Nephron progenitor cell (in vitro differentiated cells): ENCODE measurements at regions not wholly inside any gene's neighbourhood (a gene's known extent, or its start where the extent isn't known, plus 50 kb on each side); places are given as distances from the start of the nearest gene placed in this dataset.

Experiments
- DNase-seq: peaks from one replicate; pipeline ENCODE4 v3.0.0; 2021
- H3K27ac Mint-ChIP-seq: 2 replicates; pipeline ENCODE4 v1.8.0; 2021; ENCODE audit warnings: mild to moderate bottlenecking, moderate library complexity, mixed read lengths
- H3K27me3 Mint-ChIP-seq: 2 replicates; pipeline ENCODE4 v1.8.0; 2021; ENCODE audit warnings: mild to moderate bottlenecking, low read depth, mixed read lengths; ENCODE audit not compliant: poor library complexity
- H3K36me3 Mint-ChIP-seq: 2 replicates; pipeline ENCODE4 v1.8.0; 2021; ENCODE audit warnings: low read depth, mixed read lengths
- H3K4me1 Mint-ChIP-seq: 2 replicates; pipeline ENCODE4 v1.8.0; 2021; ENCODE audit warnings: mixed read lengths
- H3K4me3 Mint-ChIP-seq: 2 replicates; pipeline ENCODE4 v1.8.0; 2021; ENCODE audit warnings: mild to moderate bottlenecking, moderate library complexity, mixed read lengths
- H3K9me3 Mint-ChIP-seq: 2 replicates; pipeline ENCODE4 v1.8.0; 2021; ENCODE audit warnings: mild to moderate bottlenecking, moderate library complexity, mixed read lengths
- TF ChIP-seq, protein P1 (sequence below): fragments of 200-600 bp; sonication (generic); IDR thresholded peaks from 2 replicates; pipeline ENCODE4 v1.5.0; 2021; ENCODE audit warnings: antibody characterized with exemption

DNA sequence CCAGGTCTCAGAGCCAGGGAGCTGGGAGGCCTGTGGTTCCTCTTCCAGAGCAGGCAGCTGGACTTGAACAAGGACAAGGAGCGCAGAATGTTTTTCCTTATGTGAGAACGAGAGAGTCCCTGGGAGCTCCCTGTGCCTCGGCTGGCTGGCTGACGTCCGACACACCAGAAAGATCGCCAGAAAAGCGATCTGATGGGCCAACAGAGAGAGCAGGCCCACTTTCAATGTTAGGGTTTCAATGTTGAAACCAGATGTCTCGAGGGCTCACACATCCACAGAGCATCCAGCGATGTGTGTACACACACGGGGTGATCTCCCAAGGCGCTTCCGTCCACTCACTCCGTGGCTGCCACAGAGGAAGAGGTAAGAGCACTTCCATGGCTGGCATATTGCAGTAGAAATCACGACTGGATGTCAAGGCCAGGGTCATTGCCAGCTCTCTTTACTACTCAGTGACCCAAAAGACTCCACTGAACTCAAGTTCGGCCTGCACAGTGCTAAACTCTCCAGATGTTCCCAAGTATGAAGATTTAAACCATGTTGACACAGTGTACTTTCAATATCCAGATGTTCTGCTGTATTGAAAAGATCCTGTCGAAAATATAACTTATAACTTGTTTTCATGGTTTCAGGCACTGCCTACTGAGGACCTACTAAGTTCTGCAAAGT is 70.8 kb upstream of the FOXC1 start:
- H3K9me3 Mint-ChIP-seq = peaks cover 10% of the 10 kb centered on the region
- TF ChIP-seq, protein P1, sequence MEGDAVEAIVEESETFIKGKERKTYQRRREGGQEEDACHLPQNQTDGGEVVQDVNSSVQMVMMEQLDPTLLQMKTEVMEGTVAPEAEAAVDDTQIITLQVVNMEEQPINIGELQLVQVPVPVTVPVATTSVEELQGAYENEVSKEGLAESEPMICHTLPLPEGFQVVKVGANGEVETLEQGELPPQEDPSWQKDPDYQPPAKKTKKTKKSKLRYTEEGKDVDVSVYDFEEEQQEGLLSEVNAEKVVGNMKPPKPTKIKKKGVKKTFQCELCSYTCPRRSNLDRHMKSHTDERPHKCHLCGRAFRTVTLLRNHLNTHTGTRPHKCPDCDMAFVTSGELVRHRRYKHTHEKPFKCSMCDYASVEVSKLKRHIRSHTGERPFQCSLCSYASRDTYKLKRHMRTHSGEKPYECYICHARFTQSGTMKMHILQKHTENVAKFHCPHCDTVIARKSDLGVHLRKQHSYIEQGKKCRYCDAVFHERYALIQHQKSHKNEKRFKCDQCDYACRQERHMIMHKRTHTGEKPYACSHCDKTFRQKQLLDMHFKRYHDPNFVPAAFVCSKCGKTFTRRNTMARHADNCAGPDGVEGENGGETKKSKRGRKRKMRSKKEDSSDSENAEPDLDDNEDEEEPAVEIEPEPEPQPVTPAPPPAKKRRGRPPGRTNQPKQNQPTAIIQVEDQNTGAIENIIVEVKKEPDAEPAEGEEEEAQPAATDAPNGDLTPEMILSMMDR = no peak
- no peak for DNase-seq
- H3K27ac Mint-ChIP-seq = no peak overlapping the region
- H3K27me3 Mint-ChIP-seq = peaks cover 14% of the 10 kb centered on the region
- H3K4me1 Mint-ChIP-seq = peaks cover 10% of the 10 kb centered on the region
- no peak overlapping the region for H3K4me3 Mint-ChIP-seq
- no peaks in the 10 kb centered on the region for H3K36me3 Mint-ChIP-seq

DNA sequence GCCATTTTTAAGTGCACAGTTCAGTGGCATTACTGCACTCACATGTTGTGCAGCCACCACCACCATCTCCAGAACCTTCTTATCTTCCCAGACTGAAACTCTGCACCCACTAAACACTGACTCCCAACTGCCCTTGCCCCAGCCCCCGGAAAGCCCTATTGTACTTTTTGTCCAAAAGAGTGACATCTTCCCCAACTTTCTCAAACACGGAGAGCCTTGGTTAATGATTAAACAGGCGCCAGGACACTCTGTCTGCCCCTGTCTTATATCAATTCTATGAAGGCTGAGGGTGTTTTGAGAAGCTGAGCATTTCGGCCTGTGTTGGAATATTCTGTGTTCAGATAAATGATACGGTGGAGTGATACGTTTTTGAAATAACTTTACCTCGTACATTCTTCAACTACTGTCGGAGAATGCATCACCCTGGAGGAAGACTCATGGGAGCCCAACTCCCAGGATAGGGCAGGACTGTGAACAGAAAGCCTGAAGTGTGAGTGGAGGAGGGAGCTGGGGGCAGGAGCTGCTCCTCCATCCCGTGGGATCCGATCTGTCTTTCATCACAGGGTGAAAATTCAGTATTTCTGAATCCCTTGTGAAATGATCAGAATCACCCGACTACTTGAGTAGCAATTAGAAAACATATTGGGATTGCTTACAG is 68.7 kb upstream of the FOXC1 start:
- Mint-ChIP-seq H3K27me3 (peaks cover 18% of the 10 kb centered on the region), H3K4me1 (peaks cover 10% of the 10 kb centered on the region)
- TF ChIP-seq, protein P1 = no peak

DNA sequence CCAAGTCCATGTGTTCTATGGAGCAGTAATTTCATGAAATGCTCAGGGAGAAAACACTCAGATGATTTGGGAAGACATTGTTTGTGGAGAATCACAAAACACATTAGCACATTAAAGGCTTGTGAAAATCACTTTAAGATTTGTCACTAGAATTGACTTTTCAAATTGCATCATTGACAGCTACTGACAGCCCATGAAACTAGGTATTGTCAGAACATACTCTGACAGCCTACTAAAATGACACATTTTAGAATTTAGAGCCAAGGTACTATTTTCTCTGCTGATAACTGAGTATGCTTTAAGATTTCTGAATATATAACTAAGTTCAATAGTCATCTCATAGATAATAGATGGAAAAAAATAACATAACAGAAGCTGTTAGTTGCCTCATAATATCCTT is 67.4 kb upstream of the FOXC1 start:
- DNase-seq = no peak
- no peak overlapping the region for H3K27ac Mint-ChIP-seq
- peaks cover 18% of the 10 kb centered on the region for H3K27me3 Mint-ChIP-seq
- no peak overlapping the region for H3K4me3 Mint-ChIP-seq
- no peaks in the 10 kb centered on the region for H3K36me3 Mint-ChIP-seq
- TF ChIP-seq, protein P1 = no peak
- peaks cover 18% of the 10 kb centered on the region for H3K9me3 Mint-ChIP-seq
- H3K4me1 Mint-ChIP-seq = peaks cover under 1% of the 10 kb centered on the region

More for the DNA sequence above, 68.7 kb upstream of the FOXC1 start:
- no peak for DNase-seq
- H3K27ac Mint-ChIP-seq = no peak overlapping the region
- no peak overlapping the region for H3K4me3 Mint-ChIP-seq
- peaks cover 15% of the 10 kb centered on the region for H3K9me3 Mint-ChIP-seq
- H3K36me3 Mint-ChIP-seq = no peaks in the 10 kb centered on the region

DNA sequence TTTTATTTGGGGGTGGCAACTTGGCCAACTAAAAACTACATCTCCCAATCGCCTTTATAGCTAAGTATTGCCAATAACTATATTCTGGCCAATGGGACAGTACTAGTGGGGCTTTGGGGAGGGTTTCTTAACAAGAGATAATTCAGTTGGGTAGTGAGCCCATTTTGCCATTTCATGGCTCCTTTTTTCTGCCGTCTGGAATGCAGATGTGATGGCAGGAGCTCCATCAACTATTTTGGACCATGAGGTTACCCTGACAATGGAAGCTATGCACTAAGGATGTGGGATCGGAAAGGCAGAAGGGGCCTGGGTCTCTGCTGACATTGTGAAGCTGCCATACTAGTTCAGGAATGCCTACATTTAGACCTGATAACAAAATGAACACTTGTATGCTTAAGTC is 67.0 kb upstream of the FOXC1 start:
- DNase-seq = no peak
- H3K9me3 Mint-ChIP-seq = peaks cover 20% of the 10 kb centered on the region
- H3K27ac Mint-ChIP-seq = no peak overlapping the region
- TF ChIP-seq, protein P1 = no peak
- H3K4me1 Mint-ChIP-seq = peaks cover 1% of the 10 kb centered on the region
- H3K27me3 Mint-ChIP-seq = peaks cover 18% of the 10 kb centered on the region
- no peak overlapping the region for H3K4me3 Mint-ChIP-seq
- H3K36me3 Mint-ChIP-seq = no peaks in the 10 kb centered on the region

DNA sequence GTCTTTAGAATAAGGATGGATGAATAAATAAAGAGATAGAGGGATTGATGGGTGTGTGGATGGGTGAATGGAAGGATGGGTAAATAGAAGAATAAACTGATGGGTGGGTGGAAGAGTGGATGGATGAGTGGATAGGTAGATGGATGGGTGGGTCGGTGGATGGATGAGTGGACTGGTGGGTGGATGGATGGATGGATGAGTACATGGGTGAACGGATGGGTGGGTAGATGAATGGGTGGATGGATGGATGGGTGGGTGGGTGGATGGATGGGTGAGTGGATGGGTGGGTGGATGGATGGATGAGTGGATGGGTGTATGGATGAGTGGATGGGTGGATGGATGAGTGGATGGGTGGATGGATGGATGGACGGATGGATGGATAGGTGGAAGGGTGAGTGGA is 65.7 kb upstream of the FOXC1 start:
- no peaks in the 10 kb centered on the region for H3K36me3 Mint-ChIP-seq
- peaks cover 22% of the 10 kb centered on the region for H3K9me3 Mint-ChIP-seq
- no peak for DNase-seq
- H3K27me3 Mint-ChIP-seq = peaks cover 16% of the 10 kb centered on the region
- H3K4me3 Mint-ChIP-seq = no peak overlapping the region
- no peak overlapping the region for H3K27ac Mint-ChIP-seq
- TF ChIP-seq, protein P1 = no peak
- H3K4me1 Mint-ChIP-seq = peaks cover 8% of the 10 kb centered on the region

DNA sequence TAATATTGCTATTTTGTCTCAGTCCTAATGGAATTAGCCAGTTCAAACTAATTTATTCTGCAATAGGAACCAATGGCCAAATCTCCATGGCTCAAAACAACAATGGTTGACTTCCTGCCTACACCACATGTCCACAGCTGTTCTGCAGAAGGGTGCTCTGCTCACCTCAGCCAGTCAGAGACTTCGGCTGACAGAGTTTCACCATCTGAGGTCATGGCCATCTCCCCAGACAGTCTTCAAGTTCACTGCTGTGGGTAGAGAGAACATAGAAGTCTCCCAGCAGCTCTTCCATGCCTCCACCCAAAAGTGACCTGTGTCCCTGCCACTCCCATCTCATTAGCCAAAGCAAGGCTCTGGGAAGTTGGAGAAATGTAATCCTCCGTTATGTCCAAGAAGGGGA is 65.1 kb upstream of the FOXC1 start:
- Mint-ChIP-seq H3K36me3 (no peaks in the 10 kb centered on the region), H3K4me1 (peaks cover 8% of the 10 kb centered on the region), H3K9me3 (peaks cover 22% of the 10 kb centered on the region), H3K4me3 (no peak overlapping the region), H3K27me3 (peaks cover 15% of the 10 kb centered on the region), H3K27ac (no peak overlapping the region)
- TF ChIP-seq, protein P1 = no peak
- DNase-seq = no peak
